ENCODE measurements at regions not wholly inside any gene's neighbourhood (a gene's known extent, or its start where the extent isn't known, plus 50 kb on each side); places are given as distances from the start of the nearest gene placed in this dataset.

DNA sequence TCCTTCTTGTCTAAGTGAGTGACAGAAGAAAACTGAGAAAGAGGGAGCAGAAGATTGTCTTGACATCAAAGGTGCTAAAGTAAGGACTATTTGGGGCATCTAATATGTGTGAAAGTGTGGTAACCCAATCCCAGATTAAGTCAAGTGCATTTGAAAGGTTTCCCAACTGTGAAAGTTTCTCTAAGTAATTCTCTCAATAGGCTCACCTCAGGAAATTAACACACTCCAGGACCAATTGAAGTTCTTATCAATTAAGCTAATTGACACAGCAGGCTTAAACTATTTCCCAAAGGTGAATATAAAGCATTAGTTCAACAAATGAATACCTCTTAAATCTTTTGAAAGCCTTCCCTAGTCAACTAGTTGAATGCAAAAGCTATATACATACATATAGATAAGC lies 212.8 kb upstream of the FUT9 start:
- TF ChIP-seq, protein P1, sequence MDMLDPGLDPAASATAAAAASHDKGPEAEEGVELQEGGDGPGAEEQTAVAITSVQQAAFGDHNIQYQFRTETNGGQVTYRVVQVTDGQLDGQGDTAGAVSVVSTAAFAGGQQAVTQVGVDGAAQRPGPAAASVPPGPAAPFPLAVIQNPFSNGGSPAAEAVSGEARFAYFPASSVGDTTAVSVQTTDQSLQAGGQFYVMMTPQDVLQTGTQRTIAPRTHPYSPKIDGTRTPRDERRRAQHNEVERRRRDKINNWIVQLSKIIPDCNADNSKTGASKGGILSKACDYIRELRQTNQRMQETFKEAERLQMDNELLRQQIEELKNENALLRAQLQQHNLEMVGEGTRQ (CRISPR knock-in tag; IDR thresholded peaks at IDR 0.05): no peak
- TF ChIP-seq, protein P2, sequence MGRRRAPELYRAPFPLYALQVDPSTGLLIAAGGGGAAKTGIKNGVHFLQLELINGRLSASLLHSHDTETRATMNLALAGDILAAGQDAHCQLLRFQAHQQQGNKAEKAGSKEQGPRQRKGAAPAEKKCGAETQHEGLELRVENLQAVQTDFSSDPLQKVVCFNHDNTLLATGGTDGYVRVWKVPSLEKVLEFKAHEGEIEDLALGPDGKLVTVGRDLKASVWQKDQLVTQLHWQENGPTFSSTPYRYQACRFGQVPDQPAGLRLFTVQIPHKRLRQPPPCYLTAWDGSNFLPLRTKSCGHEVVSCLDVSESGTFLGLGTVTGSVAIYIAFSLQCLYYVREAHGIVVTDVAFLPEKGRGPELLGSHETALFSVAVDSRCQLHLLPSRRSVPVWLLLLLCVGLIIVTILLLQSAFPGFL (CRISPR knock-in tag; IDR thresholded peaks at IDR 0.05; ENCODE audit: borderline replicate concordance): no peak
- TF ChIP-seq GABPB1 (CRISPR knock-in tag; IDR thresholded peaks at IDR 0.05): no peak
